ENCODE measurements at regions not wholly inside any gene's neighbourhood (a gene's known extent, or its start where the extent isn't known, plus 50 kb on each side); places are given as distances from the start of the nearest gene placed in this dataset.

- no peak for DNase-seq
Measured at GRCh38 chr18:40066368-40066767, 1888.7 kb upstream of the PIK3C3 start.

GRCh38 chr18:40063488-40063887, 1891.5 kb upstream of the PIK3C3 start:
- no peak for DNase-seq

- no peak for DNase-seq
Measured at GRCh38 chr18:40061086-40061485, 1893.9 kb upstream of the PIK3C3 start.

- no peak for DNase-seq
Measured at GRCh38 chr18:40060562-40060961, 1894.5 kb upstream of the PIK3C3 start.

GRCh38 chr18:40058811-40059570, 1896.0 kb upstream of the PIK3C3 start:
- no peak for DNase-seq

- DNase-seq, result no peak
Measured at GRCh38 chr18:40056079-40056692, 1898.8 kb upstream of the PIK3C3 start.

GRCh38 chr18:40055262-40055661, 1899.8 kb upstream of the PIK3C3 start:
- DNase-seq, result no peak

GRCh38 chr18:40049716-40050115, 1905.3 kb upstream of the PIK3C3 start:
- DNase-seq, result no peak

- no peak for DNase-seq
Measured at GRCh38 chr18:40048886-40049650, 1906.0 kb upstream of the PIK3C3 start.

GRCh38 chr18:40048253-40048652, 1906.8 kb upstream of the PIK3C3 start:
- DNase-seq, result no peak

GRCh38 chr18:40046596-40046995, 1908.4 kb upstream of the PIK3C3 start:
- no peak for DNase-seq

- no peak for DNase-seq
Measured at GRCh38 chr18:40041951-40042350, 1913.1 kb upstream of the PIK3C3 start.

GRCh38 chr18:40040574-40040973, 1914.5 kb upstream of the PIK3C3 start:
- DNase-seq, result no peak

GRCh38 chr18:40037356-40037755, 1917.7 kb upstream of the PIK3C3 start:
- DNase-seq, result no peak

GRCh38 chr18:40036861-40037260, 1918.2 kb upstream of the PIK3C3 start:
- no peak for DNase-seq

GRCh38 chr18:40035966-40036365, 1919.1 kb upstream of the PIK3C3 start:
- no peak for DNase-seq

- DNase-seq, result no peak
Measured at GRCh38 chr18:40032076-40032475, 1923.0 kb upstream of the PIK3C3 start.

- no peak for DNase-seq
Measured at GRCh38 chr18:40031435-40031834, 1923.6 kb upstream of the PIK3C3 start.

- no peak for DNase-seq
Measured at GRCh38 chr18:40019797-40020392, 1935.1 kb upstream of the PIK3C3 start.

GRCh38 chr18:40018266-40018665, 1936.8 kb upstream of the PIK3C3 start:
- DNase-seq, result no peak

GRCh38 chr18:40017021-40017420, 1938.0 kb upstream of the PIK3C3 start:
- no peak for DNase-seq

GRCh38 chr18:40016405-40016804, 1938.6 kb upstream of the PIK3C3 start:
- no peak for DNase-seq

GRCh38 chr18:40013001-40013609, 1941.9 kb upstream of the PIK3C3 start:
- DNase-seq, result no peak
